ENCODE measurements at regions not wholly inside any gene's neighbourhood (a gene's known extent, or its start where the extent isn't known, plus 50 kb on each side); places are given as distances from the start of the nearest gene placed in this dataset.

DNA sequence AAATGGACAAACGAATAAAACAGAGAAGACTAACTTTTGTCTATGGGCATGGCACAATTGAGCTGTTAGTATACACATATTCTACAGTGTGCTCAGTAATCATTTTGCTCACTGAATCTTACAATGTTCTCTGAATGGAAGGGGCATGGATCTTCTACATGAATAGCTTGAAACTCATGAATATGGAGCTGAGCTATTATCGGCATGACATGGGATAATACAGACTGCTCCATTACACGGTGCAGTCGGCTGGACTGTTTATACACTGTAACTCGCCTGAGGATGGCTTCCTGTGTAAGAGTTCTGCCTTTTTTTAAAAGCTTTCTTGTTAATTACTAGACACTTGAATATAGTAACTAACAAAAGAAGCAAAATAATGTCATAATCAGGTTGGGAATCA lies 368.5 kb upstream of the MAD2L1 start:
- Histone ChIP-seq H3K4me1 (ENCODE audit: control insufficient read depth, insufficient read depth, low read length) (no peaks in the 10 kb centered on the region), H3K4me3 (ENCODE audit: low read length in 2 of 2) (no peak overlapping the region), H3K9ac (ENCODE audit: low read length in 2 of 2) (no peak overlapping the region), H3K9me3 (ENCODE audit: control insufficient read depth in 2 of 2, low read length in 2 of 2) (no peaks in the 10 kb centered on the region), H3K36me3 (ENCODE audit: control insufficient read depth in 2 of 2, insufficient read depth in 2 of 2, low read length in 2 of 2) (no peaks in the 10 kb centered on the region), H3K27ac (ENCODE audit: low read length) (no peak overlapping the region), H3K27me3 (ENCODE audit: control insufficient read depth in 1 of 2, insufficient read depth in 2 of 2, low read length in 2 of 2) (no peaks in the 10 kb centered on the region)

GRCh38 chr4:120434756-120435155 lies 368.1 kb upstream of the MAD2L1 start:
- Histone ChIP-seq H3K36me3 (ENCODE audit: control insufficient read depth in 2 of 2, insufficient read depth in 2 of 2, low read length in 2 of 2) (no peaks in the 10 kb centered on the region), H3K4me3 (ENCODE audit: low read length in 2 of 2) (no peak overlapping the region), H3K9me3 (ENCODE audit: control insufficient read depth in 2 of 2, low read length in 2 of 2) (no peaks in the 10 kb centered on the region)

DNA sequence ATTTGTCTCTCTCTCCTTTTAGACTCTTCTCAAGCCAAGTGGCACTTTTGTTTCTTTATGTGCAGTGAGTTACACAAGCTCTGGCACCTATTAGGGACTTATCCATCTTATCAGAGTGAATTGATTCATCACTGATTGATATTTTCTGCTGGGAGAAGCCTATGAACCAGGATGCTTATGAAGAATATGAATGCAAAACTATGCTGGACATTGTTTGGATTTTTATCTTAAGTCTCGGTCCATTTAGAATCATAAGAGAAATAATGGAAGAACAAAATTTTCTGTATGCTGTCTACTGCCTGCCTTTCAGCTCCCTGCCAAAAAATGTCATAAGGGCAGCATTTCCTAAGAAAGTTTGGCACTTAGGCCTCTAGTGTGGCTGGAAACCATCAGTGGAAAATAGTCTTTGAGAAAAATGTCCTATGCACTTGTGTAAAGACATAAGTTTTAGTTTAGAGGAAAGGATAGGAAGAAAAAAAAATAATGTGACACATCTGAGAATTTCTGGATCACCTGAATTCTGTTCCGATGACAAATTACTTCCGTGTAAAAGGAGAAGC lies 365.7 kb upstream of the MAD2L1 start:
- Histone ChIP-seq H3K4me3 (ENCODE audit: low read length in 2 of 2) (no peak overlapping the region), H3K36me3 (ENCODE audit: control insufficient read depth in 2 of 2, insufficient read depth in 2 of 2, low read length in 2 of 2) (no peaks in the 10 kb centered on the region), H3K27me3 (ENCODE audit: control insufficient read depth in 1 of 2, insufficient read depth in 2 of 2, low read length in 2 of 2) (no peaks in the 10 kb centered on the region), H3K4me1 (ENCODE audit: control insufficient read depth, insufficient read depth, low read length) (no peaks in the 10 kb centered on the region), H3K9me3 (ENCODE audit: control insufficient read depth in 2 of 2, low read length in 2 of 2) (no peaks in the 10 kb centered on the region), H3K9ac (ENCODE audit: low read length in 2 of 2) (no peak overlapping the region), H3K27ac (ENCODE audit: low read length) (no peak overlapping the region)

More at GRCh38 chr4:120434756-120435155, 368.1 kb upstream of the MAD2L1 start:
- H3K27me3 ChIP-seq (ENCODE audit: control insufficient read depth in 1 of 2, insufficient read depth in 2 of 2, low read length in 2 of 2): no peaks in the 10 kb centered on the region
- H3K9ac ChIP-seq (ENCODE audit: low read length in 2 of 2): no peak overlapping the region
- H3K27ac ChIP-seq (ENCODE audit: low read length): no peak overlapping the region
- H3K4me1 ChIP-seq (ENCODE audit: control insufficient read depth, insufficient read depth, low read length): no peaks in the 10 kb centered on the region

DNA sequence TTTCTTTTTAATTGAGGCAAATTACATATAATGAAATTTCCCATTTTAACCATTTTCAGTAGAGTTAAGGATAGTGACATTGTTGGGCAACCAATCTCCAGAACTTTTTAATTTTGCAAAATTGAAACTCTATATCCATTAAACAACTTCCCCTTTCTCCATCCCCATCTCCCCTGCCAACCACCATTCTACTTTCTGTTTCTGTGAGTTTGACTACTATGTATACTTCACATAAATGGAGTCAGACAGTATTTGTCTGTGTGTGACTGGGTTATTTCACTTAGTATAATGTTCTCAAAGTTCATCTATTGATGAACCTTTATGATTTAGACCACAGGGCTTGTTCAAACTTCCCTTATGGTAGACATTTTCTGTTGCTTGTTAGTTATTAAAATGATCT lies 364.5 kb upstream of the MAD2L1 start:
- Histone ChIP-seq H3K9ac (ENCODE audit: low read length in 2 of 2) (no peak overlapping the region), H3K4me1 (ENCODE audit: control insufficient read depth, insufficient read depth, low read length) (no peaks in the 10 kb centered on the region), H3K9me3 (ENCODE audit: control insufficient read depth in 2 of 2, low read length in 2 of 2) (no peaks in the 10 kb centered on the region), H3K27me3 (ENCODE audit: control insufficient read depth in 1 of 2, insufficient read depth in 2 of 2, low read length in 2 of 2) (no peaks in the 10 kb centered on the region), H3K4me3 (ENCODE audit: low read length in 2 of 2) (no peak overlapping the region), H3K36me3 (ENCODE audit: control insufficient read depth in 2 of 2, insufficient read depth in 2 of 2, low read length in 2 of 2) (no peaks in the 10 kb centered on the region), H3K27ac (ENCODE audit: low read length) (no peak overlapping the region)

GRCh38 chr4:120418146-120418545 lies 351.5 kb upstream of the MAD2L1 start:
- Histone ChIP-seq H3K4me3 (ENCODE audit: low read length in 2 of 2) (no peak overlapping the region), H3K9me3 (ENCODE audit: control insufficient read depth in 2 of 2, low read length in 2 of 2) (peaks cover 0 to 8% of the 10 kb centered on the region in 2 donors), H3K27me3 (ENCODE audit: control insufficient read depth in 1 of 2, insufficient read depth in 2 of 2, low read length in 2 of 2) (no peaks in the 10 kb centered on the region), H3K27ac (ENCODE audit: low read length) (no peak overlapping the region), H3K9ac (ENCODE audit: low read length in 2 of 2) (no peak overlapping the region), H3K36me3 (ENCODE audit: control insufficient read depth in 2 of 2, insufficient read depth in 2 of 2, low read length in 2 of 2) (no peaks in the 10 kb centered on the region), H3K4me1 (ENCODE audit: control insufficient read depth, insufficient read depth, low read length) (no peaks in the 10 kb centered on the region)

DNA sequence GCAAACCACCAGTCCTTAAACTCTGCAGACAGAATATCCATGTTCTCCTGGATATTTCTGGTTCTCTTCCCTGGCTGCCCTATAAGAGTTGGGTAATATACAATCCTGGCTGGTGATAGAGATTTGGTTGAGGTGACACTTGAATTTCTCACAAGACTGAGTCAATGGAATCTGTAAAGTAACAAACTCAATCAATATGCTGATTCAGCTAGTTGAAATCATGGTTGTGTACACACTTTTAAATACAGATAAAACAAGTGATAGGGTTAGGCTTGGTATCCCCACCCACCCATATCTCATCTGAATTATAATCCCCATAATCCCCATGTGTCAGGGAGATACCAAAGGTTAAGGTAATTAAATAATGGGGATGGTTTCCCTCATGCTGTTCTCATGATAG lies 349.2 kb upstream of the MAD2L1 start:
- Histone ChIP-seq H3K27me3 (ENCODE audit: control insufficient read depth in 1 of 2, insufficient read depth in 2 of 2, low read length in 2 of 2) (no peaks in the 10 kb centered on the region), H3K9me3 (ENCODE audit: control insufficient read depth in 2 of 2, low read length in 2 of 2) (peaks cover 0 to 8% of the 10 kb centered on the region in 2 donors), H3K27ac (ENCODE audit: low read length) (no peak overlapping the region), H3K36me3 (ENCODE audit: control insufficient read depth in 2 of 2, insufficient read depth in 2 of 2, low read length in 2 of 2) (no peaks in the 10 kb centered on the region), H3K4me1 (ENCODE audit: control insufficient read depth, insufficient read depth, low read length) (no peaks in the 10 kb centered on the region), H3K4me3 (ENCODE audit: low read length in 2 of 2) (no peak overlapping the region), H3K9ac (ENCODE audit: low read length in 2 of 2) (no peak overlapping the region)

DNA sequence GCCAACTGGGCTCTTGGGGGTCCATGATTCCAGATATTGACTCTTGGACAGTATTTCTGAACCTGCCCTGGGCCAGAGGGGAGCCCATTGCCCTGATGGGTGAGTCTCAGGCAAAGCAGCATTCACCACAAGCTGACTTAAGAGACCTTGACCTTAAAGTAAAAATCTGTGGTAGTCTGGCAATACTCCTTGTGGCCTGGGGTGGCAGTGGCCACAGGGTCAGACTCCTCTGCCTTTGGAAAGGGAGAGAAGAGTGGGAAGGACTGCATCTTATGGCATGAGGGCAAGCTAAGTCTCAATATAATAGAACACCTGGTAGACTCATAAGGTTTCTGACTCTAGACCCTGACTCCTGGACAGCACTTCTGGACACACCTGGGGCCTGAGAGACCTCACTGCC lies 340.3 kb upstream of the MAD2L1 start:
- Histone ChIP-seq H3K36me3 (ENCODE audit: control insufficient read depth in 2 of 2, insufficient read depth in 2 of 2, low read length in 2 of 2) (no peaks in the 10 kb centered on the region), H3K4me1 (ENCODE audit: control insufficient read depth, insufficient read depth, low read length) (no peaks in the 10 kb centered on the region), H3K9me3 (ENCODE audit: control insufficient read depth in 2 of 2, low read length in 2 of 2) (peaks cover 0 to 3% of the 10 kb centered on the region in 2 donors), H3K27me3 (ENCODE audit: control insufficient read depth in 1 of 2, insufficient read depth in 2 of 2, low read length in 2 of 2) (no peaks in the 10 kb centered on the region), H3K27ac (ENCODE audit: low read length) (no peak overlapping the region), H3K9ac (ENCODE audit: low read length in 2 of 2) (no peak overlapping the region), H3K4me3 (ENCODE audit: low read length in 2 of 2) (no peak overlapping the region)

DNA sequence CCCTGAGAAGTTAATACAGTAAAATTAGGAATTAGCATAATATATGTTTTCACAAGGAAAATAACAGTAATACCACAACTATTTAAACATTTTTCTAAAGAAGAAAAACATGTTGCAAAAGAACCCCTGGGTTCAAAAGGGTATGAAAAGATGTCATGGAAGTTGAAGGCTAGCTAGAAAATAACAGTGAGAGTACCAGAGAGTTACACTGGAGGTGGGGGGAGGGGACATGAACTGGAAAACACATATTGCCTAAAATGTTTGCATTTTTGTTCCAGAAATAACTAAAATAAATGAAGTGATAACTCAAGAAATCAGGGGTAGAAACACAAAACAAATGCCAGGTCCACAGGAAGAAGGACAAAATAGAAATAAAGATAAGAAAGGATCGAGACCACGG lies 336.6 kb upstream of the MAD2L1 start:
- Histone ChIP-seq H3K27me3 (ENCODE audit: control insufficient read depth in 1 of 2, insufficient read depth in 2 of 2, low read length in 2 of 2) (no peaks in the 10 kb centered on the region), H3K27ac (ENCODE audit: low read length) (no peak overlapping the region), H3K4me3 (ENCODE audit: low read length in 2 of 2) (no peak overlapping the region), H3K9ac (ENCODE audit: low read length in 2 of 2) (no peak overlapping the region), H3K4me1 (ENCODE audit: control insufficient read depth, insufficient read depth, low read length) (no peaks in the 10 kb centered on the region), H3K36me3 (ENCODE audit: control insufficient read depth in 2 of 2, insufficient read depth in 2 of 2, low read length in 2 of 2) (no peaks in the 10 kb centered on the region), H3K9me3 (ENCODE audit: control insufficient read depth in 2 of 2, low read length in 2 of 2) (peaks cover 0 to 3% of the 10 kb centered on the region in 2 donors)

DNA sequence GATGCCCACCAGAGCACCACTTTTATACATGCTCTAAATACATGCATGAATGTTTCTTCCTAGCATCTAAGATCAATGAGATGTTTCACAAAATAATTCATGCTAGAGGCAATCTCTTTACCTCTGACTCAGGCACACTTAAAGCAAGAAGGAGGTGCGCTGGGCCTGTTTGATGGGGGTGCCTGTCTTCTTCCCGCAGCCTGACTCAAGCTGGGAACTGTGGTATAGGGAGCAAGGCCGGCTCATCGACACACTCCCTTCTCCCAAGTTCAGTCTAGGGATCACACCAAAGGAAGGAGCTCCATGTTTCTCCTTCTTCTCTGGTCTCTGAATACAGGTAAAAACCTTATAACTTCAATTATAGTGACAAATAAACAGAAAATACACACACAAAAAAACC lies 333.8 kb upstream of the MAD2L1 start:
- no peaks in the 10 kb centered on the region for H3K27me3 ChIP-seq (ENCODE audit: control insufficient read depth in 1 of 2, insufficient read depth in 2 of 2, low read length in 2 of 2)
- H3K9ac ChIP-seq (ENCODE audit: low read length in 2 of 2): no peak overlapping the region
- H3K4me1 ChIP-seq (ENCODE audit: control insufficient read depth, insufficient read depth, low read length): no peaks in the 10 kb centered on the region
- H3K9me3 ChIP-seq (ENCODE audit: control insufficient read depth in 2 of 2, low read length in 2 of 2): no peaks in the 10 kb centered on the region
- H3K27ac ChIP-seq (ENCODE audit: low read length): no peak overlapping the region
- no peak overlapping the region for H3K4me3 ChIP-seq (ENCODE audit: low read length in 2 of 2)
- no peaks in the 10 kb centered on the region for H3K36me3 ChIP-seq (ENCODE audit: control insufficient read depth in 2 of 2, insufficient read depth in 2 of 2, low read length in 2 of 2)

DNA sequence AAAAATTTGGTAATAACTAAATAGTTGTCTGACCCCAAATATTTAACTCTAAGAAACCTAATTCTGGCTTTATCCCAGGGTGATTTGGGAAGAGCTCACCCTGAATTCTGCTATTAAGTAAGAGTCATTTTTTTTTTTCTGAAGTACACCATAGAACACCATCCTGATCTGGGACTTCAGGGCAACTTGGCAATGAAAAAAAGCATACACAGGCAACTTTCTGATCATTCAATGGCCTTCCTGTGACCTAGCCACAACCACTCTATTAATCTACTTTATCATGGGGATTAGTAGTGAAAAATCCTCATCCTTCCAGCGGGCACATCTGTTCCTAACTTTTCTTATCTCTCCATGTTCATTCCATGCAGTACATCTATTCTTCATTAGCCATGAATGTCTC lies 333.2 kb upstream of the MAD2L1 start:
- Histone ChIP-seq H3K9ac (ENCODE audit: low read length in 2 of 2) (no peak overlapping the region), H3K36me3 (ENCODE audit: control insufficient read depth in 2 of 2, insufficient read depth in 2 of 2, low read length in 2 of 2) (no peaks in the 10 kb centered on the region), H3K9me3 (ENCODE audit: control insufficient read depth in 2 of 2, low read length in 2 of 2) (no peaks in the 10 kb centered on the region), H3K4me3 (ENCODE audit: low read length in 2 of 2) (no peak overlapping the region), H3K4me1 (ENCODE audit: control insufficient read depth, insufficient read depth, low read length) (no peaks in the 10 kb centered on the region), H3K27me3 (ENCODE audit: control insufficient read depth in 1 of 2, insufficient read depth in 2 of 2, low read length in 2 of 2) (no peaks in the 10 kb centered on the region), H3K27ac (ENCODE audit: low read length) (no peak overlapping the region)

DNA sequence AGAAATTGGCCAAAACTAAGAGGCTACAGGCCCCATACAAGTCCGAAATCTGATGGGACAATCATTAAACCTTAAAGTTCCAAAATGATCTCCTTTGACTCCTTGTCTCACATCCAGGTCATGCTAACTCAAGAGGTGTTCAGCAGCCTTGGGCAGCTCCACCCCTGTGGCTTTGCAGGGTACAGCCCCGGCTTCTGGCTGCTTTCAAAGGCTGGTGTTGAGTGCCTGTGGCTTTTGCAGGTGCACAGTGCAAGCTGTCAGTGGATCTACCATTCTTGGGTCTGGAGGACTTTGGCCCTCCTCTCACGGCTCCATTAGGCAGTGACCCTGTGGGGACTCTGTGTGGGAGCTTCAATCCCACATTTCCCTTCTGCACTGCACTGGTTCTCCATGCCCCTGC lies 329.1 kb upstream of the MAD2L1 start:
- Histone ChIP-seq H3K36me3 (ENCODE audit: control insufficient read depth in 2 of 2, insufficient read depth in 2 of 2, low read length in 2 of 2) (no peaks in the 10 kb centered on the region), H3K4me3 (ENCODE audit: low read length in 2 of 2) (no peak overlapping the region), H3K27me3 (ENCODE audit: control insufficient read depth in 1 of 2, insufficient read depth in 2 of 2, low read length in 2 of 2) (no peaks in the 10 kb centered on the region), H3K9me3 (ENCODE audit: control insufficient read depth in 2 of 2, low read length in 2 of 2) (no peaks in the 10 kb centered on the region), H3K4me1 (ENCODE audit: control insufficient read depth, insufficient read depth, low read length) (no peaks in the 10 kb centered on the region), H3K9ac (ENCODE audit: low read length in 2 of 2) (no peak overlapping the region), H3K27ac (ENCODE audit: low read length) (no peak overlapping the region)
